CD14-positive monocyte (primary cell): ENCODE measurements at regions not wholly inside any gene's neighbourhood (a gene's known extent, or its start where the extent isn't known, plus 50 kb on each side); places are given as distances from the start of the nearest gene placed in this dataset.

Experiments used
- DNase-seq, 3 donors: peaks; one replicate each; pipeline ENCODE4 v3.0.0-alpha.2; 2011 to 2022
- H2AFZ ChIP-seq: 2 replicates; pipeline ENCODE4 v1.6.0; 2012; ENCODE audit warnings: mild to moderate bottlenecking, low read depth, low read length, inconsistent platforms; ENCODE audit not compliant: insufficient read depth, poor library complexity, severe bottlenecking
- H3K27ac ChIP-seq, 2 donors: 1 replicate in 1 of 2; 2 replicates in 1 of 2; pipeline ENCODE4 v1.5.1; 2012 to 2013; ENCODE audit warnings: low read length in 2 of 2, control low read depth in 1 of 2, inconsistent platforms in 1 of 2, low read depth in 1 of 2, mild to moderate bottlenecking in 1 of 2
- H3K27me3 ChIP-seq, 2 donors: one replicate each; pipeline versions ENCODE4 v1.6.0 to v1.6.1; 2011 to 2013; ENCODE audit warnings: low read length in 2 of 2; ENCODE audit not compliant: control insufficient read depth in 2 of 2, insufficient read depth in 2 of 2
- H3K36me3 ChIP-seq, 2 donors: replicated peaks in 1 of 2; 1 replicate in 1 of 2; 2 replicates in 1 of 2; pipeline versions ENCODE4 v1.5.1 to v1.6.1; 2012 to 2013; ENCODE audit warnings: low read length in 2 of 2, control low read depth in 1 of 2, inconsistent platforms in 1 of 2, mild to moderate bottlenecking in 1 of 2; ENCODE audit not compliant: insufficient read depth in 2 of 2, control insufficient read depth in 1 of 2
- H3K4me1 ChIP-seq, 2 donors: 1 replicate in 1 of 2; 2 replicates in 1 of 2; pipeline versions ENCODE4 v1.5.1 to v1.6.1; 2012 to 2013; ENCODE audit warnings: low read length in 2 of 2, control low read depth in 1 of 2, inconsistent platforms in 1 of 2, mild to moderate bottlenecking in 1 of 2, moderate library complexity in 1 of 2; ENCODE audit not compliant: insufficient read depth in 2 of 2, control insufficient read depth in 1 of 2
- H3K4me2 ChIP-seq: replicated peaks from 2 replicates; pipeline ENCODE3; 2012; ENCODE audit warnings: low read length, moderate library complexity, mild to moderate bottlenecking; ENCODE audit not compliant: poor library complexity, severe bottlenecking; ENCODE audit errors: extremely low read depth
- H3K4me3 ChIP-seq, 3 experiments: fragments of 200-600 bp in 1 of 3; sonication (generic) in 1 of 3; replicated peaks in 1 of 3; 1 replicate in 2 of 3; 2 replicates in 1 of 3; pipeline ENCODE4 v1.5.1; 2011 to 2013; ENCODE audit warnings: low read length in 3 of 3, mild to moderate bottlenecking in 3 of 3, control low read depth in 2 of 3, low read depth in 2 of 3, inconsistent platforms in 1 of 3, moderate library complexity in 1 of 3
- H3K79me2 ChIP-seq: 2 replicates; pipeline ENCODE4 v1.6.0; 2012; ENCODE audit warnings: mild to moderate bottlenecking, control low read depth, inconsistent platforms, low read length, moderate library complexity; ENCODE audit not compliant: insufficient read depth
- H3K9ac ChIP-seq: 2 replicates; pipeline ENCODE4 v1.6.0; 2017; ENCODE audit warnings: low read length, mild to moderate bottlenecking; ENCODE audit not compliant: insufficient read depth, poor library complexity, severe bottlenecking
- H3K9me3 ChIP-seq, 2 donors: replicated peaks in 1 of 2; 1 replicate in 1 of 2; 2 replicates in 1 of 2; pipeline versions ENCODE4 v1.5.1 to v1.6.1; 2012 to 2013; ENCODE audit warnings: low read length in 2 of 2, control low read depth in 1 of 2; ENCODE audit not compliant: control insufficient read depth in 1 of 2, insufficient read depth in 1 of 2
- H4K20me1 ChIP-seq: 2 replicates; pipeline ENCODE4 v1.6.0; 2012; ENCODE audit warnings: mild to moderate bottlenecking, low read length, control low read depth, moderate library complexity; ENCODE audit not compliant: insufficient read depth
- H3K27ac Mint-ChIP-seq, 7 donors: one replicate each; pipeline ENCODE4 v1.8.0; 2020; ENCODE audit warnings: mild to moderate bottlenecking in 7 of 7, mixed read lengths in 7 of 7, moderate library complexity in 6 of 7, inconsistent platforms in 2 of 7
- H3K27me3 Mint-ChIP-seq, 3 donors: one replicate each; pipeline ENCODE4 v1.8.0; 2021 to 2022; ENCODE audit warnings: low read depth in 3 of 3, mild to moderate bottlenecking in 3 of 3, mixed read lengths in 3 of 3, moderate library complexity in 3 of 3, inconsistent platforms in 1 of 3
- H3K36me3 Mint-ChIP-seq, 2 donors: one replicate each; pipeline ENCODE4 v1.8.0; 2020; ENCODE audit warnings: mixed read lengths in 2 of 2, inconsistent platforms in 1 of 2, mild to moderate bottlenecking in 1 of 2
- H3K4me1 Mint-ChIP-seq: one replicate; pipeline ENCODE4 v1.8.0; 2020; ENCODE audit warnings: mild to moderate bottlenecking, mixed read lengths
- H3K4me3 Mint-ChIP-seq, 2 donors: one replicate each; pipeline ENCODE4 v1.8.0; 2020; ENCODE audit warnings: mild to moderate bottlenecking in 2 of 2, mixed read lengths in 2 of 2, moderate library complexity in 1 of 2
- H3K9me3 Mint-ChIP-seq, 7 donors: one replicate each; pipeline ENCODE4 v1.8.0; 2020 to 2022; ENCODE audit warnings: mixed read lengths in 7 of 7, mild to moderate bottlenecking in 6 of 7, moderate library complexity in 6 of 7, inconsistent platforms in 2 of 7
- WGBS: methylation state at CpG from one replicate; pipeline ENCODE4 v1.1.5; 2013; ENCODE audit warnings: missing lambda C conversion rate; ENCODE audit not compliant: insufficient coverage; 5-methylcytosine and 5-hydroxymethylcytosine counted together
- intact Hi-C, 2 donors: fragments of 100-400 bp; cut with micrococcal nuclease; formaldehyde crosslinking; loops; one replicate each; pipeline versions ENCODE4 v1.15.0 to v1.15.1; 2023
- TF ChIP-seq, protein P1 (sequence below): fragments of 200-600 bp; IDR thresholded peaks from one replicate; pipeline ENCODE4 v1.8.0; 2022; ENCODE audit warnings: antibody characterized with exemption, mild to moderate bottlenecking

DNA sequence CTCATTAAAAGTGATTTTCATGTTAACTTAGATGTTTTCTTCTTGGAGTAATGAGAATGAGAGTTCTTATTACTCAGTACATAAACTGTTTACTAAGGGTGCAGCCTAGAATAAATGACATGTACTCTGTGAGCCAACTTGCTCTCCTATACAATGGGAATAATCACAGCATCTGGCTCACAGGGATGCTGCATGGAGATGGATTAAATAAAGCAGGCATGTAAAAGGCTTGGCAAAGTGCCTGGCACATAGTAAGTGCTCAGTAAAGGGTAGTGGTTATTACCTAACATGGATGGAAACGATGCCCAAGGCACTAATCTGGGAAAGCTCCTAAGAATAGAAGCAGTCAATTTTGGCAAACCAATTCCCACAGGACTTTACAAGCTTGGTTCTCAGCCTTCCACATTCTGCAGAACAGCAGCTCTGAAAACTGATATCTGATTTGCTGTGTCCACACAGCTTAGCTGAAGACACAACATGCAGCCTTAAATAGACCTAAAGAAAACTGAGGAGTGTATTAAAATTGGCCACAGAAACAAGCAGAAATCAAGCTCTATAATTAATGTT lies 176.1 kb downstream of the ABCC12 start:
- Mint-ChIP-seq H3K36me3 (no peaks in the 10 kb centered on the region), H3K27ac (no peak overlapping the region), H3K9me3 (peaks cover 0 to 5% (median 1%) of the 10 kb centered on the region in 7 donors), H3K4me1 (no peaks in the 10 kb centered on the region), H3K4me3 (no peak overlapping the region), H3K27me3 (peaks cover 0 to 6% (median 0%) of the 10 kb centered on the region in 3 donors)
- H3K4me2 ChIP-seq = no peak overlapping the region
- no peak overlapping the region for H2AFZ ChIP-seq
- no peak overlapping the region for H3K9ac ChIP-seq
- WGBS = 88% methylated on average over 1 of the region's 1 CpG
- H3K79me2 ChIP-seq = no peaks in the 10 kb centered on the region
- no peaks in the 10 kb centered on the region for H3K9me3 ChIP-seq
- no peak overlapping the region for H3K27ac ChIP-seq
- TF ChIP-seq, protein P1, sequence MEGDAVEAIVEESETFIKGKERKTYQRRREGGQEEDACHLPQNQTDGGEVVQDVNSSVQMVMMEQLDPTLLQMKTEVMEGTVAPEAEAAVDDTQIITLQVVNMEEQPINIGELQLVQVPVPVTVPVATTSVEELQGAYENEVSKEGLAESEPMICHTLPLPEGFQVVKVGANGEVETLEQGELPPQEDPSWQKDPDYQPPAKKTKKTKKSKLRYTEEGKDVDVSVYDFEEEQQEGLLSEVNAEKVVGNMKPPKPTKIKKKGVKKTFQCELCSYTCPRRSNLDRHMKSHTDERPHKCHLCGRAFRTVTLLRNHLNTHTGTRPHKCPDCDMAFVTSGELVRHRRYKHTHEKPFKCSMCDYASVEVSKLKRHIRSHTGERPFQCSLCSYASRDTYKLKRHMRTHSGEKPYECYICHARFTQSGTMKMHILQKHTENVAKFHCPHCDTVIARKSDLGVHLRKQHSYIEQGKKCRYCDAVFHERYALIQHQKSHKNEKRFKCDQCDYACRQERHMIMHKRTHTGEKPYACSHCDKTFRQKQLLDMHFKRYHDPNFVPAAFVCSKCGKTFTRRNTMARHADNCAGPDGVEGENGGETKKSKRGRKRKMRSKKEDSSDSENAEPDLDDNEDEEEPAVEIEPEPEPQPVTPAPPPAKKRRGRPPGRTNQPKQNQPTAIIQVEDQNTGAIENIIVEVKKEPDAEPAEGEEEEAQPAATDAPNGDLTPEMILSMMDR = no peak
- intact Hi-C loops = no loop called here
- no peaks in the 10 kb centered on the region for H3K4me1 ChIP-seq
- no peaks in the 10 kb centered on the region for H4K20me1 ChIP-seq
- no peak overlapping the region for H3K4me3 ChIP-seq
- no peak for DNase-seq
- no peaks in the 10 kb centered on the region for H3K36me3 ChIP-seq
- no peaks in the 10 kb centered on the region for H3K27me3 ChIP-seq

- no peaks in the 10 kb centered on the region for H4K20me1 ChIP-seq
- no peaks in the 10 kb centered on the region for H3K79me2 ChIP-seq
- Mint-ChIP-seq H3K27me3 (peaks cover 0 to 6% (median 0%) of the 10 kb centered on the region in 3 donors), H3K9me3 (peaks cover 0 to 5% (median 2%) of the 10 kb centered on the region in 7 donors), H3K4me1 (no peaks in the 10 kb centered on the region), H3K27ac (no peak overlapping the region), H3K4me3 (no peak overlapping the region), H3K36me3 (no peaks in the 10 kb centered on the region)
- no peak overlapping the region for H3K27ac ChIP-seq
- H3K9ac ChIP-seq = no peak overlapping the region
- no peak overlapping the region for H2AFZ ChIP-seq
- TF ChIP-seq, protein P1 = no peak
- intact Hi-C loops = no loop called here
- no peak overlapping the region for H3K4me3 ChIP-seq
- no peaks in the 10 kb centered on the region for H3K36me3 ChIP-seq
- H3K9me3 ChIP-seq = no peaks in the 10 kb centered on the region
- WGBS = 67% methylated on average over 3 of the region's 5 CpGs
- no peaks in the 10 kb centered on the region for H3K27me3 ChIP-seq
- H3K4me1 ChIP-seq = no peaks in the 10 kb centered on the region
- no peak for DNase-seq
- H3K4me2 ChIP-seq = no peak overlapping the region
Observed at GRCh38 chr16:47979164-47979520, 176.7 kb downstream of the ABCC12 start.
